ENCODE measurements at regions not wholly inside any gene's neighbourhood (a gene's known extent, or its start where the extent isn't known, plus 50 kb on each side); places are given as distances from the start of the nearest gene placed in this dataset.

GRCh38 chr1:244128591-244129383 lies 77.7 kb downstream of the ZBTB18 start:
- no peak overlapping the region for H3K4me2 ChIP-seq (replicated peaks; ENCODE audit: extremely low read depth, low read length, poor library complexity, severe bottlenecking)
- no peak overlapping the region for H3K9ac ChIP-seq (ENCODE audit: insufficient read depth, low read length, poor library complexity, severe bottlenecking)
- intact Hi-C loops (cut with micrococcal nuclease), result no loop called here
- H3K4me1 ChIP-seq (ENCODE audit: control insufficient read depth in 1 of 2, insufficient read depth in 2 of 2, low read length in 2 of 2), result no peaks in the 10 kb centered on the region
- Mint-ChIP-seq H3K27me3 (ENCODE audit: low read depth in 3 of 3) (peaks cover 2 to 10% (median 5%) of the 10 kb centered on the region in 3 donors), H3K9me3 (peaks cover 0 to 3% (median 0%) of the 10 kb centered on the region in 7 donors), H3K4me3 (no peak overlapping the region), H3K27ac (no peak overlapping the region), H3K36me3 (no peaks in the 10 kb centered on the region), H3K4me1 (no peaks in the 10 kb centered on the region)
- H3K9me3 ChIP-seq (replicated peaks in 1 of 2; ENCODE audit: control insufficient read depth in 1 of 2, insufficient read depth in 1 of 2, low read length in 2 of 2), result no peaks in the 10 kb centered on the region
- TF ChIP-seq CTCF (IDR thresholded peaks at IDR 0.05), result no peak
- no peaks in the 10 kb centered on the region for H3K79me2 ChIP-seq (ENCODE audit: insufficient read depth, low read length)
- no peak for DNase-seq
- H2AFZ ChIP-seq (ENCODE audit: insufficient read depth, low read depth, low read length, poor library complexity, severe bottlenecking), result no peak overlapping the region
- H3K4me3 ChIP-seq (replicated peaks in 1 of 3; ENCODE audit: low read depth in 2 of 3, low read length in 3 of 3), result no peak overlapping the region
- H3K36me3 ChIP-seq (replicated peaks in 1 of 2; ENCODE audit: control insufficient read depth in 1 of 2, insufficient read depth in 2 of 2, low read length in 2 of 2), result no peaks in the 10 kb centered on the region
- H4K20me1 ChIP-seq (ENCODE audit: insufficient read depth, low read length), result no peaks in the 10 kb centered on the region
- no peaks in the 10 kb centered on the region for H3K27me3 ChIP-seq (ENCODE audit: control insufficient read depth in 2 of 2, insufficient read depth in 2 of 2, low read length in 2 of 2)
- no peak overlapping the region for H3K27ac ChIP-seq (ENCODE audit: low read depth in 1 of 2, low read length in 2 of 2)
- no CpG with 5 or more reads among the region's 6 CpGs for WGBS (ENCODE audit: insufficient coverage)

- Mint-ChIP-seq H3K27ac (peak overlapping the region in 2 of 7 donors; percentile 37 to 67), H3K4me3 (peak overlapping the region; percentile 73 to 90), H3K4me1 (peaks cover 13% of the 10 kb centered on the region), H3K9me3 (peaks cover 0 to 2% (median 0%) of the 10 kb centered on the region in 7 donors), H3K27me3 (ENCODE audit: low read depth in 3 of 3) (peaks cover 0 to 14% (median 11%) of the 10 kb centered on the region in 3 donors), H3K36me3 (no peaks in the 10 kb centered on the region)
- Histone ChIP-seq H3K4me2 (replicated peaks; ENCODE audit: extremely low read depth, low read length, poor library complexity, severe bottlenecking) (peak overlapping the region; percentile 72), H3K27me3 (ENCODE audit: control insufficient read depth in 2 of 2, insufficient read depth in 2 of 2, low read length in 2 of 2) (no peaks in the 10 kb centered on the region), H3K36me3 (replicated peaks in 1 of 2; ENCODE audit: control insufficient read depth in 1 of 2, insufficient read depth in 2 of 2, low read length in 2 of 2) (no peaks in the 10 kb centered on the region), H3K4me1 (ENCODE audit: control insufficient read depth in 1 of 2, insufficient read depth in 2 of 2, low read length in 2 of 2) (peaks cover 0 to 10% of the 10 kb centered on the region in 2 donors), H3K79me2 (ENCODE audit: insufficient read depth, low read length) (no peaks in the 10 kb centered on the region), H2AFZ (ENCODE audit: insufficient read depth, low read depth, low read length, poor library complexity, severe bottlenecking) (peak overlapping the region; percentile 88), H3K9ac (ENCODE audit: insufficient read depth, low read length, poor library complexity, severe bottlenecking) (peak overlapping the region; percentile 60), H3K9me3 (replicated peaks in 1 of 2; ENCODE audit: control insufficient read depth in 1 of 2, insufficient read depth in 1 of 2, low read length in 2 of 2) (no peaks in the 10 kb centered on the region), H4K20me1 (ENCODE audit: insufficient read depth, low read length) (no peaks in the 10 kb centered on the region), H3K4me3 (replicated peaks in 1 of 3; ENCODE audit: low read depth in 2 of 3, low read length in 3 of 3) (peak overlapping the region; percentile 30 to 99 (median 77)), H3K27ac (ENCODE audit: low read depth in 1 of 2, low read length in 2 of 2) (peak overlapping the region in 1 of 2 donors; percentile 62)
- intact Hi-C loops (cut with micrococcal nuclease), result no loop called here
- DNase-seq, result no peak
- TF ChIP-seq CTCF (IDR thresholded peaks at IDR 0.05), result no peak
- 14% methylated on average over 1 of the region's 2 CpGs for WGBS (ENCODE audit: insufficient coverage)
Measured at GRCh38 chr1:244137276-244137675, 86.2 kb downstream of the ZBTB18 start.

Data from CD14-positive monocyte (primary cell).